A549 (cell line): ENCODE measurements at regions not wholly inside any gene's neighbourhood (a gene's known extent, or its start where the extent isn't known, plus 50 kb on each side); places are given as distances from the start of the nearest gene placed in this dataset.

Source experiments
- CHD2 ChIP-seq: fragments of 150-350 bp; IDR thresholded peaks from 2 replicates; pipeline ENCODE4 v1.6.1; 2014; ENCODE audit warnings: low read length; ENCODE audit not compliant: partially characterized antibody
- EP300 ChIP-seq, 2 experiments: fragments of >200 bp; sonication (Bioruptor Twin); formaldehyde crosslinking; IDR thresholded peaks; 2 replicates in 1 of 2; 3 replicates in 1 of 2; pipeline ENCODE4 v1.6.1; 2016 to 2017
- POLR2A ChIP-seq: IDR thresholded peaks from 2 replicates; pipeline ENCODE4 v1.6.1; 2012; ENCODE audit warnings: mild to moderate bottlenecking, low read length
- REST ChIP-seq: fragments of 200-600 bp; sonication (generic); IDR thresholded peaks from 2 replicates; pipeline ENCODE4 v1.6.1; 2016; ENCODE audit warnings: antibody characterized with exemption, mild to moderate bottlenecking, moderate library complexity
- SREBF2 ChIP-seq: fragments of 450-650 bp; IDR thresholded peaks from 2 replicates; pipeline ENCODE4 v1.6.1; 2014; ENCODE audit warnings: mild to moderate bottlenecking, moderate library complexity
- ZFP36 ChIP-seq: fragments of 450-650 bp; IDR thresholded peaks from 2 replicates; pipeline ENCODE4 v1.6.1; 2014; ENCODE audit warnings: borderline replicate concordance; ENCODE audit not compliant: partially characterized antibody
- TF ChIP-seq, protein P1 (sequence below): fragments of 450-650 bp; IDR thresholded peaks from 2 replicates; pipeline ENCODE4 v1.6.1; 2014; ENCODE audit warnings: antibody characterized with exemption
- TF ChIP-seq, protein P2 (sequence below): fragments of >200 bp; sonication (Bioruptor Twin); formaldehyde crosslinking; IDR thresholded peaks from 3 replicates; pipeline ENCODE4 v1.5.1; 2016

DNA sequence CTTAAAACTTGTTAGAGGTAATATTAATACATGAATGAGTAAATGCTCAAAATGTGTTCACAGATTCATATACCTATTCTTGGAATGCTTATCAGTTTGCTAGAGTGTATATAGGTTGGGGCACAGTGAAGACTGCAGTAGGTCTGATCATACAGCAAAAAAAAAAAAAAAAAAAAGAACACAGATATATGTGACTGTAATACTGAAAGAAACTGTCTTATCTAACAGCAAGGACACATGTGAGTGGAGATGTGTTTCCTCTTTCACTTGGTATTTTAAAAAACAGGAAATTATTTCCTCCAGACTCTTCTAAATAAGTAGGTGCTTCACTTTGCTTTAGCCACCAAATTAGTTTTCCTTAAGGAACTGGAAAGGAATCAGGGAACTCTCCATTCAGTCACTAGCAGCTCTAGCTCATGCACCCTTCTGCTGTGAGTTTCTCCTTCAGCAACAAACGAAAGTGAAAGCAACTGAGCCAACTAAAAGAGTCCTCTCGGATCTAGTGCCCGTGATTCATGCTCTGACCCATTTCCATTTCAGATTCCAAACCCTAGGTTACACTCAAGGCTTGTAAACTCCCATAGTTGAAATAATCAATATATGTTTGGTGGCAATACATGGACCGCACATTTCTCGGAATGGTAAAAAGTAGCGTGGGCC is 98.5 kb downstream of the DSEL start:
- TF ChIP-seq EP300 (IDR thresholded peaks at IDR 0.05) (no peak), CHD2 (no peak), POLR2A (no peak), SREBF2 (no peak), ZFP36 (no peak), REST (no peak)
- TF ChIP-seq, protein P1, sequence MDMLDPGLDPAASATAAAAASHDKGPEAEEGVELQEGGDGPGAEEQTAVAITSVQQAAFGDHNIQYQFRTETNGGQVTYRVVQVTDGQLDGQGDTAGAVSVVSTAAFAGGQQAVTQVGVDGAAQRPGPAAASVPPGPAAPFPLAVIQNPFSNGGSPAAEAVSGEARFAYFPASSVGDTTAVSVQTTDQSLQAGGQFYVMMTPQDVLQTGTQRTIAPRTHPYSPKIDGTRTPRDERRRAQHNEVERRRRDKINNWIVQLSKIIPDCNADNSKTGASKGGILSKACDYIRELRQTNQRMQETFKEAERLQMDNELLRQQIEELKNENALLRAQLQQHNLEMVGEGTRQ: no peak
- TF ChIP-seq, protein P2, sequence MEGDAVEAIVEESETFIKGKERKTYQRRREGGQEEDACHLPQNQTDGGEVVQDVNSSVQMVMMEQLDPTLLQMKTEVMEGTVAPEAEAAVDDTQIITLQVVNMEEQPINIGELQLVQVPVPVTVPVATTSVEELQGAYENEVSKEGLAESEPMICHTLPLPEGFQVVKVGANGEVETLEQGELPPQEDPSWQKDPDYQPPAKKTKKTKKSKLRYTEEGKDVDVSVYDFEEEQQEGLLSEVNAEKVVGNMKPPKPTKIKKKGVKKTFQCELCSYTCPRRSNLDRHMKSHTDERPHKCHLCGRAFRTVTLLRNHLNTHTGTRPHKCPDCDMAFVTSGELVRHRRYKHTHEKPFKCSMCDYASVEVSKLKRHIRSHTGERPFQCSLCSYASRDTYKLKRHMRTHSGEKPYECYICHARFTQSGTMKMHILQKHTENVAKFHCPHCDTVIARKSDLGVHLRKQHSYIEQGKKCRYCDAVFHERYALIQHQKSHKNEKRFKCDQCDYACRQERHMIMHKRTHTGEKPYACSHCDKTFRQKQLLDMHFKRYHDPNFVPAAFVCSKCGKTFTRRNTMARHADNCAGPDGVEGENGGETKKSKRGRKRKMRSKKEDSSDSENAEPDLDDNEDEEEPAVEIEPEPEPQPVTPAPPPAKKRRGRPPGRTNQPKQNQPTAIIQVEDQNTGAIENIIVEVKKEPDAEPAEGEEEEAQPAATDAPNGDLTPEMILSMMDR: no peak
